A549 (cell line): ENCODE measurements at regions not wholly inside any gene's neighbourhood (a gene's known extent, or its start where the extent isn't known, plus 50 kb on each side); places are given as distances from the start of the nearest gene placed in this dataset.

ENCODE experiments used
- ATAC-seq, 2 experiments: fragments of 200-7000 bp in 1 of 2; fragments of >200 bp in 1 of 2; cut with Nextera tagmentation in 1 of 2; cut with Tn5 transposase in 1 of 2; 3 replicates each; pipeline versions ENCODE4 v1.8.0 to v1.9.1; 2018 to 2020; ENCODE audit warnings: mild to moderate bottlenecking in 1 of 2, moderate library complexity in 1 of 2
- CTCF ChIA-PET: fragments of 300-600 bp; sonication (Branson Sonifier 250); formaldehyde crosslinking; extraction: SDS; loops from one replicate; lab custom pipeline; 2021; ENCODE audit warnings: antibody characterized with exemption, inconsistent platforms; lab: Yijun Ruan, JAX
- POLR2A ChIA-PET: fragments of 350-600 bp; formaldehyde crosslinking; extraction: SDS; loops from one replicate; lab custom pipeline; 2021; ENCODE audit warnings: antibody characterized with exemption, inconsistent platforms; lab: Yijun Ruan, JAX
- DNase-seq, 2 experiments: peaks; one replicate each; pipeline versions ENCODE4 v3.0.0 to v3.0.0-alpha.2; 2011 to 2016; ENCODE audit warnings: low read depth in 1 of 2, low spot score in 1 of 2
- FAIRE-seq: peaks from 2 replicates; lab custom pipeline; 2011; peaks lifted over from hg19 to GRCh38; lab: Jason Lieb, UNC
- H3K27ac ChIP-seq, 2 experiments: fragments of >200 bp; sonication (Bioruptor Twin); formaldehyde crosslinking; 3 replicates each; pipeline ENCODE4 v1.5.1; 2016 to 2017
- H3K4me1 ChIP-seq: fragments of >200 bp; sonication (Bioruptor Twin); formaldehyde crosslinking; 3 replicates; pipeline ENCODE4 v1.6.1; 2016
- H3K4me2 ChIP-seq: fragments of >200 bp; sonication (Bioruptor Twin); formaldehyde crosslinking; 3 replicates; pipeline ENCODE4 v1.6.1; 2016
- H3K4me3 ChIP-seq: fragments of >200 bp; sonication (Bioruptor Twin); formaldehyde crosslinking; 3 replicates; pipeline ENCODE4 v1.5.1; 2016
- H3K9me3 ChIP-seq: fragments of >200 bp; sonication (Bioruptor Twin); formaldehyde crosslinking; 3 replicates; pipeline ENCODE4 v1.6.1; 2016
- BHLHE40 ChIP-seq: IDR thresholded peaks from 2 replicates; pipeline ENCODE4 v1.6.1; 2012; ENCODE audit warnings: low read depth, low read length, inconsistent platforms
- CBX8 ChIP-seq: fragments of 200-600 bp; sonication (generic); IDR thresholded peaks from 2 replicates; pipeline ENCODE4 v1.6.1; 2016
- CHD2 ChIP-seq: fragments of 150-350 bp; IDR thresholded peaks from 2 replicates; pipeline ENCODE4 v1.6.1; 2014; ENCODE audit warnings: low read length; ENCODE audit not compliant: partially characterized antibody
- CHD4 ChIP-seq: fragments of 200-600 bp; sonication (generic); IDR thresholded peaks from 2 replicates; pipeline ENCODE4 v1.6.1; 2016; ENCODE audit warnings: antibody characterized with exemption, mild to moderate bottlenecking, borderline replicate concordance
- CTCF ChIP-seq: fragments of >200 bp; sonication (Bioruptor Twin); formaldehyde crosslinking; IDR thresholded peaks from 3 replicates; pipeline ENCODE4 v1.5.1; 2016
- ELK1 ChIP-seq: fragments of 150-350 bp; IDR thresholded peaks from 2 replicates; pipeline ENCODE4 v1.6.1; 2014; ENCODE audit warnings: low read depth, mild to moderate bottlenecking, low read length
- EP300 ChIP-seq, 2 experiments: fragments of >200 bp; sonication (Bioruptor Twin); formaldehyde crosslinking; IDR thresholded peaks; 2 replicates in 1 of 2; 3 replicates in 1 of 2; pipeline ENCODE4 v1.6.1; 2016 to 2017
- FOSL2 ChIP-seq, 2 experiments: fragments of 450-650 bp in 1 of 2; fragments of >200 bp in 1 of 2; sonication (Bioruptor Twin) in 1 of 2; formaldehyde crosslinking; IDR thresholded peaks; 2 replicates each; pipeline versions ENCODE4 v1.5.0 to v1.6.1; 2016 to 2020; ENCODE audit warnings: mild to moderate bottlenecking in 1 of 2, moderate library complexity in 1 of 2
- HOXB5 ChIP-seq: fragments of 250-450 bp; sonication (Bioruptor Pico); IDR thresholded peaks from 2 replicates; pipeline ENCODE4 v1.5.0; 2020; ENCODE audit warnings: mild to moderate bottlenecking, moderate library complexity
- JUNB ChIP-seq: fragments of >200 bp; sonication (Bioruptor Twin); formaldehyde crosslinking; IDR thresholded peaks from 2 replicates; pipeline ENCODE4 v1.6.1; 2016
- KDM1A ChIP-seq: fragments of 200-600 bp; sonication (generic); IDR thresholded peaks from 2 replicates; pipeline ENCODE4 v1.6.1; 2016; ENCODE audit warnings: low read depth, mild to moderate bottlenecking
- MAFK ChIP-seq: fragments of 450-650 bp; IDR thresholded peaks from 2 replicates; pipeline ENCODE4 v1.6.1; 2014; ENCODE audit not compliant: partially characterized antibody
- MAZ ChIP-seq: fragments of 150-350 bp; IDR thresholded peaks from 2 replicates; pipeline ENCODE4 v1.6.1; 2014; ENCODE audit warnings: antibody characterized with exemption, low read depth, low read length, borderline replicate concordance
- NFE2L2 ChIP-seq: fragments of 150-350 bp; conservative IDR thresholded peaks from 2 replicates; pipeline ENCODE4 v1.6.1; 2014; ENCODE audit warnings: low read length
- NR3C1 ChIP-seq: fragments of >200 bp; sonication (Bioruptor Twin); formaldehyde crosslinking; IDR thresholded peaks from 3 replicates; pipeline ENCODE4 v1.6.1; 2017
- PHF8 ChIP-seq: fragments of 200-600 bp; sonication (generic); IDR thresholded peaks from 2 replicates; pipeline ENCODE4 v1.6.1; 2016; ENCODE audit warnings: low read depth, mild to moderate bottlenecking, antibody characterized with exemption, moderate library complexity, borderline replicate concordance
- RCOR1 ChIP-seq: fragments of 150-350 bp; IDR thresholded peaks from 2 replicates; pipeline ENCODE4 v1.6.1; 2014; ENCODE audit warnings: antibody characterized with exemption, low read length, low read depth
- SREBF2 ChIP-seq: fragments of 450-650 bp; IDR thresholded peaks from 2 replicates; pipeline ENCODE4 v1.6.1; 2014; ENCODE audit warnings: mild to moderate bottlenecking, moderate library complexity
- ZC3H11A ChIP-seq: fragments of 450-650 bp; IDR thresholded peaks from 2 replicates; pipeline ENCODE4 v1.6.1; 2014; ENCODE audit warnings: antibody characterized with exemption, mild to moderate bottlenecking
- WGBS: methylation state at CpG from one replicate; pipeline ENCODE4 v1.1.6; 2017; ENCODE audit errors: missing lambda C conversion rate; 5-methylcytosine and 5-hydroxymethylcytosine counted together
- TF ChIP-seq, protein P1 (sequence below): fragments of >200 bp; sonication (Bioruptor Twin); formaldehyde crosslinking; IDR thresholded peaks from 3 replicates; pipeline ENCODE4 v1.6.1; 2016
- TF ChIP-seq, protein P2 (sequence below): fragments of 250-450 bp; sonication (Bioruptor Pico); IDR thresholded peaks from 2 replicates; pipeline ENCODE4 v1.5.0; 2020; ENCODE audit warnings: low read depth, mild to moderate bottlenecking, moderate library complexity
- TF ChIP-seq, protein P3 (sequence below): IDR thresholded peaks from 2 replicates; pipeline ENCODE4 v1.6.1; 2012

GRCh38 chr1:232518349-232518748, 111.6 kb downstream of the SIPA1L2 start:
- H3K4me1 ChIP-seq, result peaks cover 7% of the 10 kb centered on the region; the same call in 2 of the 3 replicates
- FAIRE-seq (no peak), DNase-seq (no peak), ATAC-seq (no peak)
- no peak overlapping the region for H3K4me3 ChIP-seq
- ChIA-PET CTCF (no interaction called here), POLR2A (no interaction called here)
- no peak overlapping the region for H3K4me2 ChIP-seq
- WGBS, result 85% methylated on average over 5 of the region's 5 CpGs
- TF ChIP-seq KDM1A, result no peak
- TF ChIP-seq, protein P1, sequence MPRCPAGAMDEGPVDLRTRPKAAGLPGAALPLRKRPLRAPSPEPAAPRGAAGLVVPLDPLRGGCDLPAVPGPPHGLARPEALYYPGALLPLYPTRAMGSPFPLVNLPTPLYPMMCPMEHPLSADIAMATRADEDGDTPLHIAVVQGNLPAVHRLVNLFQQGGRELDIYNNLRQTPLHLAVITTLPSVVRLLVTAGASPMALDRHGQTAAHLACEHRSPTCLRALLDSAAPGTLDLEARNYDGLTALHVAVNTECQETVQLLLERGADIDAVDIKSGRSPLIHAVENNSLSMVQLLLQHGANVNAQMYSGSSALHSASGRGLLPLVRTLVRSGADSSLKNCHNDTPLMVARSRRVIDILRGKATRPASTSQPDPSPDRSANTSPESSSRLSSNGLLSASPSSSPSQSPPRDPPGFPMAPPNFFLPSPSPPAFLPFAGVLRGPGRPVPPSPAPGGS, result no peak
- TF ChIP-seq MAFK, result no peak
- TF ChIP-seq BHLHE40, result no peak
- TF ChIP-seq EP300 (IDR thresholded peaks at IDR 0.05), result no peak
- TF ChIP-seq NR3C1, result no peak
- H3K9me3 ChIP-seq, result no peaks in the 10 kb centered on the region
- H3K27ac ChIP-seq, result no peak overlapping the region

DNA sequence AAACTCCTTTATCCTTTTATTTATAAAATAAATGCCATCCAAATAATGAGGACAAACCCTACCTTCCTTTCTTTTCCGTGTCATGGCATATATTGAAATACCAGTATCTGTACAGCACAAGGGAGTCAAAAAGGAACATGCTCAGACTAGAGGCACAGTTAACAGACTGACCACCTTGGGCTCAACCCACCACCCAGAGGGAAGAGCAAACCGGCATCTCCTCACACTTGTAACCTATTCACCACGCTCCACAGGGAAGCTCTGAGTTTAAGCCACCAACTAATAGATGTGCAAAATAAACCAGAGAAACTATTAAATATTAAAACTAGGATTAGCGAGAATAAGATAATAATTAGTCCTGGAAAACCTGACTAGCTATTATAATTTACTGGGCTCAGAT, 112.7 kb downstream of the SIPA1L2 start:
- no peak overlapping the region for H3K27ac ChIP-seq
- peaks cover 7% of the 10 kb centered on the region; the same call in 2 of the 3 replicates for H3K4me1 ChIP-seq
- ChIA-PET CTCF (interaction anchor here (1.0 kb wide), 1 partner anchor 50 kb away, joined by 4 read pairs; no protein-coding TSS in a partner anchor), POLR2A (no interaction called here)
- TF ChIP-seq HOXB5 (CRISPR knock-in tag) (no peak), CHD4 (no peak), BHLHE40 (no peak), CTCF (no peak), JUNB (no peak), CHD2 (no peak), PHF8 (no peak), RCOR1 (no peak), NR3C1 (no peak), MAZ (no peak), SREBF2 (no peak), FOSL2 (IDR thresholded peaks at IDR 0.05) (no peak), FOSL2 (CRISPR knock-in tag; IDR thresholded peaks at IDR 0.05) (no peak), KDM1A (no peak), CBX8 (no peak), ZC3H11A (no peak), NFE2L2 (no peak), ELK1 (no peak)
- TF ChIP-seq, protein P2, sequence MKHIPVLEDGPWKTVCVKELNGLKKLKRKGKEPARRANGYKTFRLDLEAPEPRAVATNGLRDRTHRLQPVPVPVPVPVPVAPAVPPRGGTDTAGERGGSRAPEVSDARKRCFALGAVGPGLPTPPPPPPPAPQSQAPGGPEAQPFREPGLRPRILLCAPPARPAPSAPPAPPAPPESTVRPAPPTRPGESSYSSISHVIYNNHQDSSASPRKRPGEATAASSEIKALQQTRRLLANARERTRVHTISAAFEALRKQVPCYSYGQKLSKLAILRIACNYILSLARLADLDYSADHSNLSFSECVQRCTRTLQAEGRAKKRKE (CRISPR knock-in tag), result no peak
- TF ChIP-seq, protein P3, sequence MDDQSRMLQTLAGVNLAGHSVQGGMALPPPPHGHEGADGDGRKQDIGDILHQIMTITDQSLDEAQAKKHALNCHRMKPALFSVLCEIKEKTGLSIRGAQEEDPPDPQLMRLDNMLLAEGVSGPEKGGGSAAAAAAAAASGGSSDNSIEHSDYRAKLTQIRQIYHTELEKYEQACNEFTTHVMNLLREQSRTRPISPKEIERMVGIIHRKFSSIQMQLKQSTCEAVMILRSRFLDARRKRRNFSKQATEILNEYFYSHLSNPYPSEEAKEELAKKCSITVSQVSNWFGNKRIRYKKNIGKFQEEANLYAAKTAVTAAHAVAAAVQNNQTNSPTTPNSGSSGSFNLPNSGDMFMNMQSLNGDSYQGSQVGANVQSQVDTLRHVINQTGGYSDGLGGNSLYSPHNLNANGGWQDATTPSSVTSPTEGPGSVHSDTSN, result no peak
- FAIRE-seq, result no peak
- no peak for ATAC-seq
- no peak for DNase-seq
- no peak overlapping the region for H3K4me3 ChIP-seq
- no peak overlapping the region for H3K4me2 ChIP-seq
- WGBS, result 93% methylated on average over 4 of the region's 4 CpGs
- H3K9me3 ChIP-seq, result no peaks in the 10 kb centered on the region
